ENCODE measurements at regions not wholly inside any gene's neighbourhood (a gene's known extent, or its start where the extent isn't known, plus 50 kb on each side); places are given as distances from the start of the nearest gene placed in this dataset.

GRCh38 chrX:14084466-14084865 is 54.8 kb upstream of the GEMIN8 start:
- no peak overlapping the region for H3K27ac Mint-ChIP-seq
- Histone ChIP-seq H3K27ac (ENCODE audit: low read depth in 1 of 2, low read length in 2 of 2) (no peak overlapping the region), H3K9me3 (ENCODE audit: control insufficient read depth in 1 of 2, insufficient read depth in 1 of 2, low read length in 2 of 2) (no peaks in the 10 kb centered on the region), H3K4me1 (ENCODE audit: insufficient read depth, low read length) (no peaks in the 10 kb centered on the region), H3K4me3 (ENCODE audit: low read length) (no peak overlapping the region), H3K27me3 (ENCODE audit: control insufficient read depth in 1 of 2, insufficient read depth in 2 of 2, low read length in 2 of 2) (peaks cover 0 to 6% of the 10 kb centered on the region in 2 experiments), H3K36me3 (ENCODE audit: insufficient read depth, low read length) (no peaks in the 10 kb centered on the region)
- intact Hi-C loops (cut with DNase I, micrococcal nuclease): no loop called here
- POLR2A ChIA-PET: no interaction called here
- peaks cover 16% of the 10 kb centered on the region for H3K27me3 Mint-ChIP-seq
- TF ChIP-seq, protein P1, sequence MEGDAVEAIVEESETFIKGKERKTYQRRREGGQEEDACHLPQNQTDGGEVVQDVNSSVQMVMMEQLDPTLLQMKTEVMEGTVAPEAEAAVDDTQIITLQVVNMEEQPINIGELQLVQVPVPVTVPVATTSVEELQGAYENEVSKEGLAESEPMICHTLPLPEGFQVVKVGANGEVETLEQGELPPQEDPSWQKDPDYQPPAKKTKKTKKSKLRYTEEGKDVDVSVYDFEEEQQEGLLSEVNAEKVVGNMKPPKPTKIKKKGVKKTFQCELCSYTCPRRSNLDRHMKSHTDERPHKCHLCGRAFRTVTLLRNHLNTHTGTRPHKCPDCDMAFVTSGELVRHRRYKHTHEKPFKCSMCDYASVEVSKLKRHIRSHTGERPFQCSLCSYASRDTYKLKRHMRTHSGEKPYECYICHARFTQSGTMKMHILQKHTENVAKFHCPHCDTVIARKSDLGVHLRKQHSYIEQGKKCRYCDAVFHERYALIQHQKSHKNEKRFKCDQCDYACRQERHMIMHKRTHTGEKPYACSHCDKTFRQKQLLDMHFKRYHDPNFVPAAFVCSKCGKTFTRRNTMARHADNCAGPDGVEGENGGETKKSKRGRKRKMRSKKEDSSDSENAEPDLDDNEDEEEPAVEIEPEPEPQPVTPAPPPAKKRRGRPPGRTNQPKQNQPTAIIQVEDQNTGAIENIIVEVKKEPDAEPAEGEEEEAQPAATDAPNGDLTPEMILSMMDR (IDR thresholded peaks at IDR 0.05): no peak
- DNase-seq (no peak), ATAC-seq (ENCODE audit: poor library complexity) (no peak)
- H3K9me3 Mint-ChIP-seq: no peaks in the 10 kb centered on the region
- CTCF ChIA-PET: no interaction called here
- no peaks in the 10 kb centered on the region for H3K4me1 Mint-ChIP-seq (ENCODE audit: low read depth)
- no peaks in the 10 kb centered on the region for H3K36me3 Mint-ChIP-seq (ENCODE audit: low read depth)
- no peak overlapping the region for H3K4me3 Mint-ChIP-seq

DNA sequence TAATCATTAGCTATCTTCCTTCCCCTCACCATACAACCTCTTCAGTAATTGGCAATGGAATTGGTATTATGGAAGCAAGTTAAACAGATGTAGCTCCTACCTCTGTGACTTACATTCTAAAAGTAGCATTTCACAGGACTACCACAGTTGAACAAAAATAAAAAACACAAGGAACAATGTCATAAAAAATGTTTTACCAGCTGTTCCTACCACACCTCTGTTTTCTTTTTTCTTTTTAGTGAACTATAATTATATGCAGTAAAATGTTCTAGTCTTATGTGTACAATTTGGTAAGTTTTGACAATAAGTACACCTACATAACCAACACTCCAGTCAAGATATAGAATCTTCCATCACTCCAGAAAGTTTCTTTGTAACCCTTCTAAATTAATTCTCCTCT is 54.1 kb upstream of the GEMIN8 start:
- Histone ChIP-seq H3K27ac (ENCODE audit: low read depth in 1 of 2, low read length in 2 of 2) (no peak overlapping the region), H3K36me3 (ENCODE audit: insufficient read depth, low read length) (no peaks in the 10 kb centered on the region), H3K9me3 (ENCODE audit: control insufficient read depth in 1 of 2, insufficient read depth in 1 of 2, low read length in 2 of 2) (no peaks in the 10 kb centered on the region), H3K4me1 (ENCODE audit: insufficient read depth, low read length) (no peaks in the 10 kb centered on the region), H3K27me3 (ENCODE audit: control insufficient read depth in 1 of 2, insufficient read depth in 2 of 2, low read length in 2 of 2) (peaks cover 0 to 6% of the 10 kb centered on the region in 2 experiments), H3K4me3 (ENCODE audit: low read length) (no peak overlapping the region)
- Mint-ChIP-seq H3K4me1 (ENCODE audit: low read depth) (no peaks in the 10 kb centered on the region), H3K27ac (no peak overlapping the region), H3K9me3 (no peaks in the 10 kb centered on the region), H3K4me3 (no peak overlapping the region), H3K27me3 (peaks cover 16% of the 10 kb centered on the region), H3K36me3 (ENCODE audit: low read depth) (no peaks in the 10 kb centered on the region)
- no peak for DNase-seq
- TF ChIP-seq, protein P1 (IDR thresholded peaks at IDR 0.05): no peak
- POLR2A ChIA-PET: no interaction called here
- CTCF ChIA-PET: no interaction called here
- intact Hi-C loops (cut with DNase I, micrococcal nuclease): no loop called here
- no peak for ATAC-seq (ENCODE audit: poor library complexity)

DNA sequence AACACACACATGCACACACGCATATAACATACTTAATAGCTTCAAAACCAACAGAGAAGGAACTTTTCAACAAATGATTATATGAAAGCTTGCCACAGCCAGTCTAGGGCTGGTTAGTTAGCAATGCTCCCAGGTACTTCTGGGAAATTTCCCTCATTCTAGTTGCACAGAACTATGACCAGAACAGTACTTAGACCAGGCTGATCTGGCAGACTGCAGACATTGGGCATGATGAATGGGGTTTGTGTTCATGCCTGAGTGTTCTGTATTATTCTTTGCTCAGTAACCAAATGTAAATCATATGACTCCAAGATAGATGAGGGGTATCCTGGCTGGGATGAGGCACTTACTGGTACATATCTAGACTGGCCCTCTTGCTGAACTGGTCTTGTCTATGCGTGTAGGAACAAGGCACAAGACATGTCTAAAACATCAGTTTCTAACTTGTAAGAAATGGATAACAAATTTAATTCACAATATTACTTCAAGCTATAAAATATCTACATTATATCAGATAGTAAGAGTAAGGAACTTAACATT is 50.3 kb upstream of the GEMIN8 start:
- Mint-ChIP-seq H3K9me3 (no peaks in the 10 kb centered on the region), H3K4me3 (no peak overlapping the region), H3K27ac (no peak overlapping the region), H3K27me3 (peaks cover 10% of the 10 kb centered on the region), H3K36me3 (ENCODE audit: low read depth) (no peaks in the 10 kb centered on the region), H3K4me1 (ENCODE audit: low read depth) (no peaks in the 10 kb centered on the region)
- CTCF ChIA-PET: no interaction called here
- TF ChIP-seq, protein P1 (IDR thresholded peaks at IDR 0.05): no peak
- POLR2A ChIA-PET: no interaction called here
- intact Hi-C loops (cut with DNase I, micrococcal nuclease): no loop called here
- Histone ChIP-seq H3K36me3 (ENCODE audit: insufficient read depth, low read length) (no peaks in the 10 kb centered on the region), H3K27ac (ENCODE audit: low read depth in 1 of 2, low read length in 2 of 2) (no peak overlapping the region), H3K9me3 (ENCODE audit: control insufficient read depth in 1 of 2, insufficient read depth in 1 of 2, low read length in 2 of 2) (no peaks in the 10 kb centered on the region), H3K27me3 (ENCODE audit: control insufficient read depth in 1 of 2, insufficient read depth in 2 of 2, low read length in 2 of 2) (peaks cover 0 to 6% of the 10 kb centered on the region in 2 experiments), H3K4me1 (ENCODE audit: insufficient read depth, low read length) (no peaks in the 10 kb centered on the region), H3K4me3 (ENCODE audit: low read length) (no peak overlapping the region)
- no peak for DNase-seq
- ATAC-seq (ENCODE audit: poor library complexity): no peak

Data from CD4-positive, alpha-beta T cell (primary cell).